Stimulated activated CD4-positive, alpha-beta T cell treated with anti-CD3 and anti-CD28 coated beads, TNF-alpha, amount 100 ng/mL, for 24 hours (primary cell): ENCODE measurements at regions not wholly inside any gene's neighbourhood (a gene's known extent, or its start where the extent isn't known, plus 50 kb on each side); places are given as distances from the start of the nearest gene placed in this dataset.

ENCODE experiments used
- DNase-seq, 3 experiments: peaks; one replicate each; pipeline ENCODE4 v3.0.0-alpha.2; 2020; ENCODE audit warnings: low read depth in 3 of 3

DNA sequence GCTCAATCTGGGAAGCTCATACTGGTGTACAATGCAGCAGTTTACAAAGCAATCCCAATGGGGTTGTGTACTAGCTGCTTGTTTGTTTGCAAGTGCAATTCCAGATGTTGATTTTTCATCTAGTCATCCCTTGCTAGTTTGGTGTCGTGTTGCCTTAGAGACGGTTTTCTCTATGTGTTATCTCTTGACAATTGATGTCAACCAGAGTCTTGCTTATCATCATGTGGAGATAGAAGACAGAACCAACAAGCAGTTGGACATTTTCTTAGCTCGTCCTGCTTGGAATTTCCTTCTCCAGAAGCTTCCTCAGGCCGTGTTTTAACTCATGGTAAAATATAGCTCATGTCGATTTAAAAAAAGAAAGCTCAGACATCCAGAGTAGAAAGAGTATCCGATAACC lies 262.0 kb upstream of the KCNH8 start:
- DNase-seq, result no peak

DNA sequence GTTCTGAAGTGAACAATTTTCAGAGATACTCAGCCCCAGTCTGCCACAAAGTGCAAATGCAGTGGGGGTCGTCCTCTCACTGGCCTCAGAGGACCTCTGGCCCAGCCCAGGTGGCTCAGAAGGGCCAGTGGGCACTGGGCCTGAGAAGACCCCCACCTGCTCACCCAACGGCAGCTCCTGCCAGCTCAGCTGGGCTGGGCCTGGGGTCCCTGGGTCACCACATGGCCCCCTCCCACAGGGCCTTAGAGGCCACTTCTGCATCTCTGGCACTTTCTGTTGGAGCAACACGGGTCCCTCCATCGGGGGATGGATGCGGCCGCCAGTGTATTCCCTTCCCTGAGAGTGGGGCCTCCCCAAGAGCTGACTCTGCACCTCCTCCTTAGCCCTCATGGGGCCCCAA lies 262.7 kb upstream of the KCNH8 start:
- no peak for DNase-seq

DNA sequence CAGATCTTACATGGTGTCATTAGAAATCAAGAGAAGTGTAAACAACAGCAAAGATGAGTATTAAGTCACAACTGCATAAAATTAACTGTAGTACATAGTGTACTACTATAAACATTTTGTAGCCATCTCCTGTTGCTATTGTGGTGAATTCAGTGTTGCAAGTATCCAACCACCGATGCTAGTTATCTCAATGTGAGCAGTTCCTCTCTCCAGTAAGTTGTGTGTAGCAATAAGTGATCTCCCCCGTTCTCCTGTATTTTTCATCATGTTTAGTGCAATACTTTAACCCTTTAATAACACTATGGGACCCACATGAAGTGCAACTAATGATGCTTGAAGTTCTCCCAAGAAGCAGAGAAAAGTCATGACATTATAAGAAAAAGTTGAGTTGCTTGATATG lies 264.7 kb upstream of the KCNH8 start:
- DNase-seq, result no peak

DNA sequence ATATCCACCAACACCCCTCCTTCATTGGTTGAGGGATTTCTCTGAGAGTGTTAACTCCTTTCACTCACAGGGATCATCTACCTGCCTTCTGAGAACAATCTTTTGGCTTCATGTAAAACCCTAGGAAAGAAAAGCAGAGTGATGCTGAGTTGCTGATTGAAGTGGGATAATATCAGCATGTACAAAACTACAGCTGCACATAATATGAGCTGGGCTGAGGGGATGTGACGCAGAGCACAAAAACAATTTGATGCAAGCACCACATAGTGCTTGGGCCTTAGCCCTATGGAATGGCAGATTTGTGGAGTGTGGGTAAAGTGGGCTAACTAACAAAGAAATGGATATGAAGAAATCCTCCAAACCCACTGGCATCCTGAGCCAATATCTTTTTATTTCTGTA lies 267.6 kb upstream of the KCNH8 start:
- no peak for DNase-seq

DNA sequence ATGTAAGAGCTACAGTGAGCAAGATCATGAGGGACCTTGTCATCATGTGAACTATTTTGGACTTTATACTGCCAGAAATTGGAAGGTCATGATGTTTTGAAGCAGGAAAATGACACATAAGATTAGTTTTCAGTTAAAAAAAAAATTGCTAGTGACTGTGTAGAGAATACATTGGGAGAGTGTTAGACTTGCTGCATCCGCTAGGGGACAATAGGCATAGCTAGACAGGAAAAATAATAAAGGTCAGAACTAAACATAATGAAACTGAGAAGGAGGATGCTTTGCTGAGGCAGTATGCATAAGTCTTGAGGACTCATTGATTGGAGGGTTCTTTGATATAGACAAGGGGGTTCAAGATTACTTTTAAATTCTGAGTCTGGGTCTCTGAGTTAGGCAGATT lies 275.8 kb upstream of the KCNH8 start:
- no peak for DNase-seq

DNA sequence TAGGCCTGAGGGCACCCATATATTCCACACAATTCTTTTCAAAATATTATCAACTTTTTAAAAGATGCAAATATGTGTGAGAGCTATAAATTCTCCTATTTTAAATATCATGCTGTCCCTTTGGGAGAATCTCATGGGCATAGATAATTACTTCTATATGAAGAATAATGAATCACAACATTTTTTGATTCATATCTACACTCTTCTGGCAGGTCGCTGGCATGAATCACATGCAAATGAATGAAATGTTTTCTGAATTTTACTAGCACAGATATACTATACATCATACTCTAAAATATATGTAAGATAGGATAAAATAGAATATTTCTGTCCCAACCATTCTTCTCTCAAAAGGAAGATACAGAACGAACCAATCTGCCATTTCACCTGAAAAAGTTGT lies 277.7 kb upstream of the KCNH8 start:
- no peak for DNase-seq

DNA sequence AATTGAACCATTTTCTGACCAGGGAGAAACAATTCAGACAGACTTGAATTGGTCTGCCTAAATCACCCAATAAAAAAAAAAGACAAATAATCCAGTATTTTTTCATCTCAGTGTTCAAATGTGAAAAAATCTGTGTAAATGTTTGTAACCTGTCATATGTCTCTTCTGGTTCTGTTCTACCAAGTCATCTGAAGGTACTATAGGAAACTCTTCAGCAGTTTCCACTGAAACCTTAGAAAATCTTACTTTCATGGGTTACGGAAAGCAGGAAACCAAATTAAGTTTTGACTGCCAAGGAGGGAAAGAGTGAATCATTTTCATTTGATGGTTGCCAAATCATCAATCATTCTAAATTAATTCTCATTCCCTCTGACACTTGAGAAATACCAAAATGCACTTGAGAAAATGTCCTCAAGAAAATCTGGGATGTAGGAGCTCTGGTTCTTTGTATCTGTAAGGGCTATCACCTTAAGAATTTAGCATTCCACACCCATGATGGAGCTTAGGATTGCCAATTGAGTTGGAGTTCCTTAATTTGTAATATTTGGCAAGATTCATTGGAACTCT lies 278.2 kb upstream of the KCNH8 start:
- DNase-seq, result no peak

DNA sequence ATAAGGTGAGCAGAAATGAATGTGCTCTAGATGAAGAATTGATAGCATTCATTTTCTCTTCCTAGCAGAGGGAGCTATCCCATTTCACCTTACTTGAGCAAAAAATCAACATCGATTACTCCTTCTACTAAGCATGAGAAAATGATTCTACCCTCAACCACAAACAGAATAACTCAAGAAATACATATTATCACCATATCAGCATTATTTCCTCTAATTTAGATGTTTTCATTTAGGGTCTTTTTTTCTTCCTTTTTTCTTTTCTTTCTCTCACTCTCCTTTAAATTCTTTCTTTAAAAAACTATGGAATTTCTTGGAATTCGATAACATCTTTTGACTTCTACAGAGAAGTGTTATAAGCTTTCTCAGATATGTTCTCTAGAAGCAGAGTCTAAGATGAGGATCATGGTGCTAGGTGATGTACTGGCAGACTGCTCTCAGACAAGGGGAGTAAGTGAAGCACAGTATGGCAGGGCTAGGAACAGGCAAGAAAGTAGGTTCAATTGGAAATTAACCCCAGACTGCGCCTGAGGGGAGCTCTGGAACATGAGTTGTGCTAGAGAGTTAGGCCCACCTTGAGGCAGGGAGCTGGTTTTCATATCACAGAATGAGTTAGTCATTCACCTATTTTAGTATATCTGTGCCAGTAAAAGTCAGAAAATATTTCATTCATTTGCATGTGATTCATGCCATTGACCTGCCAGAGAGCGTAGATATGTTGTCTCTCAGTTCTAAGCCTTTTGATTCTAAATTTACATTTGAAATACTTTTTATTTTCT lies 279.2 kb upstream of the KCNH8 start:
- peak in 2 of 3 experiments; percentile 13 to 36 for DNase-seq

DNA sequence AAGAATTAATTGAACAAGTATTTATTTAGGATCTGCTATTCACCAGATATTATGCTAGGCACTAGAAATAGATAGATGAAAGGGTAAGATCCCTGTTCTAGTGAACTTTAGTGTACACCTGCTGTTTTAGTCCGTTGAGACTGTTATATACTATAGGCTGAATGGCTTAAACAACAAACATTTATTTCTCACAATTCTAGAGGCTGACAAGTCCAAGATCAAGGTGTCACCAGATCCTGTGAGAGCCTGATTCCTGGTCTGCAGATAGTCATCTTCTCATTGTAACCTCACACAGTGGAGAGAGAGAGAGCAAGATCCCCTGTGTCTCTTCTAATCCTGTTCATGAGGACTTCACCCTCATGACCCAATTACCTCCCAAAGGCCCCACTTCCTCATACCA lies 281.4 kb upstream of the KCNH8 start:
- DNase-seq, result no peak

DNA sequence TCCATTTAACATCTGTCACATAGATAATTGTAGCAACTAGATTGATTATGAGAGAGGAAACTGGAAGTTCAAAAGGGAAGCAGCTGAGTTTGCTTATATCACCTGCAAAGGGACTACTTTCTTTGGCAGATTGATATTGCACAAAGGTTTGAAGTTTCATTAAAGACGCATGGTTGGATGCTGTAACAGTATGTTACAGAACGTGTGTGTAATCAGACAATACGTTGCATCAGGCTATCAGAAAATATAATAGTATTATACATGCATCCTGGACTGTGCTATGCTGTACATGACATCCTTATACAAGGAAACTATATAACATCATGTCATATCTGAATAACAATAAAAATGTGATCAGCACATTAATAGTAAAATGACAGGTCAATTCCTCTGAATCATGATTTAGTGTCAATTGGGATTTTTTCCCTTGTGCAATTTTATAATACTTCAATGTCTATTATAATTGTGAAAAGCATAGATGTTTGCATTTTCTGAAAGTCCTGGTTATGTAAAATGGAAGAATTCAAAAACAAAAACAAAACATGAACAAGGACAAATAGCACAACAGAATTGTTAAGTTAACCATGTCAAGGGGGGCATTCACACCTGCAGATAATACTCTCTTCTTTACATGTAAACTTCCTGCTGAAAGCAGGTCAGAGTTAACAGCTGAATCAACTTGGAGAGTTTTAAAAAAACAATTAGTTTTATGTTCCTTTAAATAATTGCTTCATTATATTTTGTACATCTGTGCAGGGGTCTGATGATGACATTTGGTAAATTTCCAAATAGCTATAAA lies 283.2 kb upstream of the KCNH8 start:
- DNase-seq, result no peak

DNA sequence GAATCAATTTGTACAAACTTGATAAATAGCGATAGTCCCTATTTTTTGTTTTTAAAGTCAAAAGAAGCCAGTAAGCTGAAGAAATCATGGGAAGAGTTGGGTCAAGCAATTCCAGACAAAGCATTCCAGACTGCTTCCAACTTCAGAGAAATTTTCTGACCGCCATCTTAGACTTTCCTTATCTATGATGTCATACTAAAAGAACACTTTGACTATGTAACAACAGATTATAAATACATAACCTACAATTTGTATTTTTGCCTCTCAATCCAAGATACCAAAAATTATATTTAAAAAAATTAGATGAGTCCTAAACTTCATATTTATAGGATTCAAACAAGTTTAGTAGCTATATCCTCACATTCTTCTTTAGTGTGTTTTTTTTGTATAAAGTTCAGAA lies 286.2 kb upstream of the KCNH8 start:
- no peak for DNase-seq

DNA sequence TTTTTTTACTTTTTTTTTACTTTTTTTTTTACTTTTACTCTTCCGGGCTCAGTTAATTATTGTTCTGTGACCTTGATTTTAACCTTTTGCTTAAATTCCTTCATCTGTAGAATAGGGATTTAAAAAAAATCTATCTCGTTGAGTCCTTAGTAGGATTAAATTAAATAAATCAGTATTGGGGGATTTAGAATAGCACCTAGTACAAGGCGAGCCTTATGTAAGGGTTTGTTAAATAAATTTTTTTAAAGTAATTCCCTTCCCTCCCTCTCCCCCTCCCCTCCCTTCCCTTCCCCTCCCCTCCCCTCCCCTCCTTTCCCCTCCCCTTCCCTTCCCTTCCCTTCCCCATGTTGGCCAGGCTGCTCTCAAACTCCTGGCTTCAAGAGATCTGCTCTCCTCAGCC lies 287.2 kb upstream of the KCNH8 start:
- DNase-seq, result no peak

DNA sequence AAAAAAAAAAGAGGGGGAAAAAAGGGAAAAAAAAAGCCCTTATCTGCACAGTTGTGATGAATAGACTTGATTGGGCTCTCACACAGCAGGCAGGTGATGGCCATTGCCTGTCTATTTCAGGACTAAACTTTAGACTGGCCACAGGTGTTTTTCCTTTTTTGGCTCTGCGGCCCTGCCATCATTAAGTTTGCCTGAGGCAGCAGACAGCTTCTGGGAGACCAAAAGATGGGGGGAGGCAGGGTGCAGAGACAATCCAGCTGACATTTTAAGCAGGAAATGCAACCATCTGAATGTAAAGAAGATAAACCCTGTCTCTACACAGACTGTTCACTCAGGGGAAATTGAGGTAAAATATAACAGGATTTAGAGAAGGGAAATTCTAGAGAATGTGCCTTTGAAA lies 295.0 kb upstream of the KCNH8 start:
- DNase-seq, result no peak

DNA sequence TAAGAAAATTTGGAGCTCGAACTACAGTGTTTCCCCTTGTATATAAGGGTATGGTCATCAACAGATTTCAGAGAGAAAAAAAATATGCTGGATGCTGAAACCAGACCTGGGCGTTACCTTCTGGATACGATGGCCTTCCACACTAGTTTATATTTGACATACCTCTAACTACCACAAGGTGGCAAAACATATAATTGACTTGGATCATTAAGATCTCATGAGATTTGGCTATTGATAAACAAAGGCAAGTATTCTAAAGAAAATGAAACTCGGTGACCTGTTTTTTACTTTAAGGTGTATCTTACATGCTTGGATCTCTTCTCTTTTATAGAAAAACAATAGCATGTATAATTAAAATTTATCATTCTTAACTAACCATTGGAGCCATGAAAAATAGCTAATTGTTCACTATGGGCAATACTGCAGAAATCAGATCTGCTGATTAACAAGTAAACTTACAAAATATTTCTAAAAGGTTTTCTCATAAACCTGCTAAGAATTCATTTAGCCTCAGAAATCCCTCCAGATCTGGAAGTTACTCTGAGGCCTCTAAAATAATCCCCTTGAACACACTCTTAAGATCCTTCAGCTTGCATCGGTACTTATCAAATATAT lies 300.6 kb upstream of the KCNH8 start:
- DNase-seq, result no peak

DNA sequence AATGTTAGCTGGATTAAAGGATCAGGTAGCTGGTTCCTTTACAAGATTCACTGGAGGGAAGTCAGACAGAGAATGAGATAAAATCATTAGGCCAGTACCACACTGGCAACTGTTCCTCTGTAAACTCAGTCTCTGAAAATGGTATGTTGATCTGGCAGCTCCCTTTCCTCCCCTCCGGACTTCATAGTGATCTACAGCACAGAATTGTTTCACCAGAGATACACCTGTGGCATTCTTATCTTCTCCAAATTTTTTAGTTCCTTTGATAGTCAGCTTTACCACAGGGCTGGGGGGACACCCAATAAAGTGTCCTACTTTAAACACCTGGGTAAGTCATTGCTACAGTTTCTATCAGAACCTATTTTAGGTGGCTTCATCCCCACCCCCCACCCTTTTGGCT lies 304.3 kb upstream of the KCNH8 start:
- no peak for DNase-seq

DNA sequence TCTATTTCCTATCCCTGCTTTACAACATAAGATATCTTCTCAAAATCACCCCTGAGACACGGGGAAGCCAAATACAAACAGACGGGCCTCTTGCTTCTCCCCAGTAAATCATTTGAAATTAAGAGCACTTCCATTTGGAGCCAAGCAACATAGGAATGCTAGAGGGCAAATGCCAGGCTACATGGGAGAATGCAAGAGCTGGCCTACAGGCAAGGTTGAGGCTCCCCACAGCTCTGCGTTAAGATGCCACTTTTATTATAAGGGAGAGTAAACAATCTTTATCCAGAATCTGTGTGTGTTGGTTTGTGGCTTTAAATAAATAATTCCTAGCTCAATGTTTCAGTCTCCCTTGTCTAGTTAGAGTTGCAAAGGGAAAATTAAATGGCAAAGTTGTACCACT lies 305.1 kb upstream of the KCNH8 start:
- DNase-seq, result no peak

DNA sequence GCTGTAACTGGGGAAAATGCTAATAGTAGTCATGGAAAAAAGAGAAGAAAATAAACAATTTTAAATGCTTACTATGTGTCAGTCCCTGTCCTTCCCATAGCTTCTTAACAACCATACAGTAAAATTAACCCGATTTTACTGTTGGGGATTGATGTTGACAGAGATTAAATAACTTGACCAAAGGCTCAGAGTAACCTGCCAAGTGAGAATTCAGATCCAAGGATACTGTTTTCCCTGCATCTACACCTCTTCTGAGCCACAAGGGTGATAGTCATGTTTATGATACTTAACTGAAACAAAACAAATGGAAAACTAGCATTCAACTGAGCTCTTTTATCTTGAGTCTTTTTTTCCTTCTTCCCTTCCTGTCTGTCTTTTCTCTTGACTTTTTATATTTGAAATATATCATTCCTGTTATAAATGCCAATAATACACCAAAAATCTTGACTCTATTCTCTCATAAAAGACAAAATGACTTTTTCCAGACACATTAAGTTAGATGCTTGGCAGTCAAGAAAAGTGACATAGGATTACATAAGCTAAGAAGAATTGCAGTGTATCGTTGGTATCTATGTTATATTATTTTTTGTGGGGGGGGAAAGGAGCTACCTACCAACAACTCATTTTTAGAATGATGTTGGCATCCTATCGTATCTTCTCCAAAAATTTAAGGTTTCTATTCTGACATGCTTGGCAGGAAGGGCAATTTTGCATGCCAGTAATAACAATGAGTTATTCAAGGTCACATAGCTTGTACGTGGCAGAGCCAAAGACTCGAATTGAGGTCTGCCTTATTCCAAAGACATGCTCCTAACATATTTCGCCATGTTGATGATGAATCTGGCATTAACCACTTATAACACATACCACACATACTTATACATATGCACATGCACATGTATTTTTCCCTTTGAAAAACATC lies 306.6 kb upstream of the KCNH8 start:
- DNase-seq, result no peak

DNA sequence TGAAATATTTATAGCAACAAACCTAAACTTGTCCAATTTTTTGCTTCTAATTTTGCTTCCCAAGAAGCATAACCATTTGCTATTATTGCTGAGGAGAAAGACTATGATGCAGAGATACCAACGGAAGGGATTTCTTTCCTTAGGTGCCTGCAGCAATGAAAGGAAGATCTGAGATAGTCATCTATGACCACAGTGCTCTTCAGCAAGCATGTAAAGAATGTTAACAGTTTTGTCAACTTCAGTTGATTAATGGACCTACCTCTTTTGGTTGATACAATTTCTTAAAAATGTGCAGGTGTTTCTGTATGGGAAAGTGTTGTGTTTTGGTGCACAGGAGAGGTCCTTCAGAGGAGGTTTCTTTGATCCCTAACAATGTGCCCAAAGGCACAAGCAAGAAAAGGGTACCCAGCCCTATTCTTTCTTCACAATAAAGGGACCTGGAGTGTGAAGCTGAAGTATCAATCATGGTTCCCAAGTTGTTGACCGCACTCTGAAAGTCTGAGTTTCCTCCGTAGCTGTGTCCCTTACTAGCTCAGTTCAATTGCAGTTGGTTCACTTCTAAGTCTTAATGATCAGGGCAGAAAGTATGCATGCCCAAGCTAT lies 307.7 kb upstream of the KCNH8 start:
- DNase-seq, result no peak

DNA sequence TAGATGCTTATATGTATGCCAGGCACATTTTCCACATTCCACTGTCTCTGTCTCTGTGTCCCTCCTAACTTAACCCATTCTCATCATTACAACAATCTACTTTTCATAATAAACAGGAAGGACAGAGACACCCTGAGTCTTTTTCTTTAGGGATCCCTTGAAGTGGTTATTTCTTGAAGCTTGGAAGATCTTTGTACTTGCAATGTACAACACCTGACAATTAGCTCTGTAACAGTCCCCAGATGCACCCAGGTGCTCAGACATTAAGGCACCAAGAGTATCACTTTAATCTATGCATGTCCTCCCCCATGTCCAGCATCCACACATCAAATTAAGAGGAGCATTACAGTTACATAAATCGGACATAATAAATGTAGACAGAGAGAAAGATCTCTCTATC lies 309.6 kb upstream of the KCNH8 start:
- no peak for DNase-seq

DNA sequence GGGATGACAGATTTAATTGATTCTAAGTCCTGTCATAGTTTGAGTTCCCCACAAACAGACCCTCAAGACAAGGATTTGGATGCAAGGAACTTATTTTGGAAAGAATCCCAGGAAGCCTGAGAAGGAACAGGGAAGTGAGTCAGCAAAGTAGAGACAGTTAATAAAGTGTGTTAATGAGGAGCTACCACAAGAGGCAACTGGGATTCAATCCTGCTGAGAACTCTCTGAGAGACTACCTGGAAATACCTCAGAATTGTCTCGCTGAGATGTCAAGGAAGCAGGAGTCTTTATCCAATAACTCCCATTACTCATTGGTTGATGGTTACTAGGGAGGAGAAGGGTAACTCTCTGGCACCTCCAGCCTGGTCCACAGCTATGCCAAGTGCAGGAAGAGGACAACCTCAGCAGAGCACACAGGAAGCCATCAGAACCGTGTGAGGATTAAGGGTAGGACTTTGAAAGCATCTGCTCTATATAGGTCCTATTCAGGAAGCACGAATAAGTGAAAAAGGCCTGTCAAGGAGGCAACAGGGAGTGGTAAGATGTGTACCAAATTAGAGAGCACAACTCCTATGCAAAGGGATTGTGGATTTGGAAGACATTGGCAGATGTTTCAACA lies 311.1 kb upstream of the KCNH8 start:
- DNase-seq, result no peak

DNA sequence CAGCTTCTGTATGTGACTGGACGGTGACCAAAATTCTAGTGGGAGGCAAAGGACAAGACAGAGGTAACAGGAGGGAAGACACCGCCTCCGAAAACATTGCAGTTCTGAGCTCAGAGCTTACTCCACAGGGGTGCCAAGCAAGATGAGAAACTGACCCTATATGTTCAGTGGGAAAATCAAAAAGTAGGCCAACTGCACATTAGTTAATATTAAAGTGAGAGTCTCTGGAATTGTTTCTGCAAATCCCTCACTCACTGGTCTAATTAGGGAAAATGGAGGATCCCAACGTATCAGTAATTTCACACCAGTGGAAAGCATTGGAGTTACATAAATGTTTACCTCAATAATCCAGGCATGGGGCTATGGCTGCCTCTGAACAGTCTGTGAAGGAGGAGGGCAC lies 313.3 kb upstream of the KCNH8 start:
- DNase-seq, result no peak
